NT2/D1 (cell line): ENCODE measurements at regions not wholly inside any gene's neighbourhood (a gene's known extent, or its start where the extent isn't known, plus 50 kb on each side); places are given as distances from the start of the nearest gene placed in this dataset.

Experiments used
- SUZ12 ChIP-seq: IDR thresholded peaks from 2 replicates; pipeline ENCODE4 v1.6.1; 2011; ENCODE audit not compliant: insufficient read length, insufficient read depth; ENCODE audit errors: extremely low read depth
- YY1 ChIP-seq: IDR thresholded peaks from 2 replicates; pipeline ENCODE4 v1.6.1; 2011; ENCODE audit not compliant: insufficient read length, insufficient read depth
- ZNF274 ChIP-seq: IDR thresholded peaks from 2 replicates; pipeline ENCODE4 v1.6.1; 2011; ENCODE audit warnings: mild to moderate bottlenecking, low read depth, low read length

DNA sequence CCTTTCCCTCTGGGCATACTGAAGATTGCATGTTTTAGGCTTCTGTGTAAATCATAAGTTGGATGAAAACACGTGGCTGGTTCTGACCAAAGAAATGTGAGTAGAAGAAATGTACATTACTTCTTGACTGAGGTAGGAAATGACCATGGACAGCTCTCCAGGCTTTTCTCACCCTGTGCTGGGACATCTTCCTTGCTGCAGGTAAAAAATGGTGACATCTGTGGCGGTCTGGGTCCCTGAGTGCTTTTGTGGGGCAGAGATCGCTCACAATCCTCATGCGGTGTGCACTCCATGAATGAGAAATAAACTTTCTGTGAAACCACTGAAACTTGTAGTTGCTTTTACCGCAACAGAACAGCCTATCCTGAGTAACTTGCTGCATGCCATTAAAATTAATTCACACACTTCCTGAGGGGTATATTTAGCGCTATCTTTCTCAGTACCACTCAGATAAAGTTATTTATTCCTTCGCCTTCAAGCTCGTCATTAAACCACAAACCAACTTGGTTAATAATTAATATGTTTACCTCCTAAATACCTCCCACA, 730.4 kb downstream of the EFNA5 start:
- TF ChIP-seq YY1 (no peak), ZNF274 (no peak), SUZ12 (no peak)
